Mesenchymal stem cell (in vitro differentiated cells and primary cell): ENCODE measurements at regions not wholly inside any gene's neighbourhood (a gene's known extent, or its start where the extent isn't known, plus 50 kb on each side); places are given as distances from the start of the nearest gene placed in this dataset.

Source experiments
- DNase-seq: peaks from one replicate; pipeline ENCODE4 v3.0.0-alpha.2; 2013
- H2AFZ ChIP-seq: one replicate; pipeline ENCODE4 v1.6.1; 2013; ENCODE audit warnings: low read depth, mild to moderate bottlenecking, control low read depth, inconsistent platforms, low read length, moderate library complexity
- H2AK5ac ChIP-seq: 2 replicates; pipeline ENCODE4 v1.6.1; 2013; ENCODE audit warnings: low read length, moderate library complexity, mild to moderate bottlenecking, inconsistent platforms; ENCODE audit not compliant: severe bottlenecking
- H2BK120ac ChIP-seq: one replicate; pipeline ENCODE4 v1.6.1; 2013; ENCODE audit warnings: low read depth, mild to moderate bottlenecking, inconsistent platforms, low read length, moderate library complexity
- H2BK12ac ChIP-seq, 2 experiments: one replicate each; pipeline ENCODE4 v1.6.1; 2013; ENCODE audit warnings: inconsistent platforms in 2 of 2, low read length in 2 of 2, mild to moderate bottlenecking in 2 of 2, moderate library complexity in 2 of 2, control low read depth in 1 of 2
- H2BK15ac ChIP-seq: one replicate; pipeline ENCODE4 v1.6.1; 2013; ENCODE audit warnings: mild to moderate bottlenecking, low read depth, inconsistent platforms; ENCODE audit not compliant: poor library complexity, severe bottlenecking
- H2BK5ac ChIP-seq: 2 replicates; pipeline ENCODE4 v1.6.1; 2013; ENCODE audit warnings: low read depth, mild to moderate bottlenecking, low read length, control low read depth, inconsistent platforms; ENCODE audit not compliant: poor library complexity, severe bottlenecking
- H3K14ac ChIP-seq, 2 experiments: one replicate each; pipeline ENCODE4 v1.6.1; 2013; ENCODE audit warnings: inconsistent platforms in 2 of 2, low read length in 2 of 2, control low read depth in 1 of 2, mild to moderate bottlenecking in 1 of 2, moderate library complexity in 1 of 2
- H3K18ac ChIP-seq, 2 experiments: one replicate each; pipeline ENCODE4 v1.6.1; 2013; ENCODE audit warnings: inconsistent platforms in 2 of 2, low read length in 2 of 2, control low read depth in 1 of 2, low read depth in 1 of 2, mild to moderate bottlenecking in 1 of 2
- H3K23ac ChIP-seq, 2 experiments: one replicate each; pipeline ENCODE4 v1.6.1; 2013; ENCODE audit warnings: inconsistent platforms in 2 of 2, low read length in 2 of 2, mild to moderate bottlenecking in 2 of 2, moderate library complexity in 2 of 2, control low read depth in 1 of 2
- H3K27ac ChIP-seq: 2 replicates; pipeline ENCODE4 v1.5.1; 2013; ENCODE audit warnings: mild to moderate bottlenecking, moderate library complexity, low read length, control low read depth, inconsistent platforms; ENCODE audit not compliant: poor library complexity, severe bottlenecking
- H3K27me3 ChIP-seq, 2 experiments: 2 replicates each; pipeline versions ENCODE4 v1.6.1 to v1.7.0; 2013; ENCODE audit warnings: low read length in 2 of 2, mild to moderate bottlenecking in 2 of 2, moderate library complexity in 2 of 2, control low read depth in 1 of 2, inconsistent platforms in 1 of 2; ENCODE audit not compliant: control insufficient read depth in 1 of 2, insufficient read depth in 1 of 2
- H3K36me3 ChIP-seq, 2 experiments: 2 replicates each; pipeline versions ENCODE4 v1.6.1 to v1.7.0; 2013; ENCODE audit warnings: low read length in 2 of 2, control low read depth in 1 of 2, inconsistent platforms in 1 of 2, low read depth in 1 of 2, mild to moderate bottlenecking in 1 of 2; ENCODE audit not compliant: insufficient read depth in 2 of 2, control insufficient read depth in 1 of 2
- H3K4ac ChIP-seq, 2 experiments: one replicate each; pipeline ENCODE4 v1.6.1; 2013; ENCODE audit warnings: inconsistent platforms in 2 of 2, low read length in 2 of 2, mild to moderate bottlenecking in 2 of 2, moderate library complexity in 2 of 2, control low read depth in 1 of 2, low read depth in 1 of 2
- H3K4me1 ChIP-seq: 2 replicates; pipeline ENCODE4 v1.6.1; 2013; ENCODE audit warnings: low read depth, low read length, control low read depth; ENCODE audit not compliant: control insufficient read depth, insufficient read depth
- H3K4me2 ChIP-seq: 2 replicates; pipeline ENCODE4 v1.6.1; 2013; ENCODE audit warnings: low read length, mild to moderate bottlenecking, inconsistent platforms; ENCODE audit not compliant: poor library complexity, severe bottlenecking
- H3K4me3 ChIP-seq, 2 experiments: 2 replicates each; pipeline versions ENCODE4 v1.5.1 to v1.7.0; 2013; ENCODE audit warnings: low read length in 2 of 2, mild to moderate bottlenecking in 2 of 2, control low read depth in 1 of 2, low read depth in 1 of 2; ENCODE audit not compliant: insufficient read depth in 1 of 2
- H3K79me1 ChIP-seq: replicated peaks from 2 replicates; pipeline ENCODE4 v1.6.1; 2013; ENCODE audit warnings: mild to moderate bottlenecking, control low read depth, low read length, inconsistent platforms; ENCODE audit not compliant: poor library complexity, severe bottlenecking
- H3K9ac ChIP-seq: 2 replicates; pipeline ENCODE4 v1.7.0; 2013; ENCODE audit warnings: mild to moderate bottlenecking, low read length, moderate library complexity
- H3K9me3 ChIP-seq: 2 replicates; pipeline ENCODE4 v1.7.0; 2013; ENCODE audit warnings: mild to moderate bottlenecking, low read length; ENCODE audit not compliant: control insufficient read depth
- H4K8ac ChIP-seq: one replicate; pipeline ENCODE4 v1.6.1; 2013; ENCODE audit warnings: inconsistent platforms, mild to moderate bottlenecking, low read length, moderate library complexity
- H4K91ac ChIP-seq: one replicate; pipeline ENCODE4 v1.6.1; 2013; ENCODE audit warnings: mild to moderate bottlenecking, low read length, inconsistent platforms
- WGBS: methylation state at CpG from one replicate; pipeline ENCODE4 v1.1.7; 2013; ENCODE audit warnings: mixed read lengths; 5-methylcytosine and 5-hydroxymethylcytosine counted together

GRCh38 chr4:142909908-142910307 lies 63.8 kb upstream of the INPP4B start:
- H3K18ac ChIP-seq, result no peak overlapping the region
- H3K27me3 ChIP-seq, result no peaks in the 10 kb centered on the region
- no peak overlapping the region for H3K4me2 ChIP-seq
- H2BK15ac ChIP-seq, result no peak overlapping the region
- WGBS, result 100% methylated on average over 1 of the region's 2 CpGs
- H3K36me3 ChIP-seq, result no peaks in the 10 kb centered on the region
- no peak overlapping the region for H3K27ac ChIP-seq
- no peak overlapping the region for H2BK12ac ChIP-seq
- H3K4ac ChIP-seq, result no peak overlapping the region
- H3K4me1 ChIP-seq, result no peaks in the 10 kb centered on the region
- no peak overlapping the region for H3K14ac ChIP-seq
- H4K91ac ChIP-seq, result no peak overlapping the region
- H3K4me3 ChIP-seq, result no peak overlapping the region
- no peaks in the 10 kb centered on the region for H3K79me1 ChIP-seq
- H2AFZ ChIP-seq, result no peak overlapping the region
- no peak overlapping the region for H3K9ac ChIP-seq
- no peak overlapping the region for H2BK5ac ChIP-seq
- no peak overlapping the region for H3K23ac ChIP-seq
- H4K8ac ChIP-seq, result no peak overlapping the region
- no peak overlapping the region for H2AK5ac ChIP-seq
- no peak overlapping the region for H2BK120ac ChIP-seq
- DNase-seq, result no peak
- peaks cover 9% of the 10 kb centered on the region for H3K9me3 ChIP-seq

- H3K27ac ChIP-seq, result no peak overlapping the region
- H4K8ac ChIP-seq, result no peak overlapping the region
- no peak overlapping the region for H3K4ac ChIP-seq
- no peak overlapping the region for H3K14ac ChIP-seq
- no peaks in the 10 kb centered on the region for H3K4me1 ChIP-seq
- DNase-seq, result no peak
- H3K27me3 ChIP-seq, result no peaks in the 10 kb centered on the region
- H3K36me3 ChIP-seq, result no peaks in the 10 kb centered on the region
- no peak overlapping the region for H3K9ac ChIP-seq
- H3K18ac ChIP-seq, result no peak overlapping the region
- H2BK120ac ChIP-seq, result no peak overlapping the region
- H4K91ac ChIP-seq, result no peak overlapping the region
- H2BK15ac ChIP-seq, result no peak overlapping the region
- no peaks in the 10 kb centered on the region for H3K79me1 ChIP-seq
- no peak overlapping the region for H3K4me2 ChIP-seq
- WGBS, result 82% methylated on average over 1 of the region's 1 CpG
- no peak overlapping the region for H2BK12ac ChIP-seq
- no peaks in the 10 kb centered on the region for H3K9me3 ChIP-seq
- H2BK5ac ChIP-seq, result no peak overlapping the region
- no peak overlapping the region for H3K4me3 ChIP-seq
- no peak overlapping the region for H2AFZ ChIP-seq
- H2AK5ac ChIP-seq, result no peak overlapping the region
- H3K23ac ChIP-seq, result no peak overlapping the region
These were observed 66.9 kb upstream of the INPP4B start for GRCh38 chr4:142913034-142913433.

GRCh38 chr4:142913461-142914030 lies 67.4 kb upstream of the INPP4B start:
- Histone ChIP-seq H3K4ac (no peak overlapping the region), H3K79me1 (no peaks in the 10 kb centered on the region), H2AFZ (no peak overlapping the region), H4K91ac (no peak overlapping the region), H3K9me3 (no peaks in the 10 kb centered on the region), H3K9ac (no peak overlapping the region), H3K23ac (no peak overlapping the region), H3K14ac (no peak overlapping the region), H2AK5ac (no peak overlapping the region), H2BK5ac (no peak overlapping the region), H3K4me1 (no peaks in the 10 kb centered on the region), H3K27ac (no peak overlapping the region), H3K36me3 (no peaks in the 10 kb centered on the region), H2BK15ac (no peak overlapping the region), H3K18ac (no peak overlapping the region), H4K8ac (no peak overlapping the region), H3K4me3 (no peak overlapping the region), H2BK12ac (no peak overlapping the region), H3K27me3 (no peaks in the 10 kb centered on the region), H3K4me2 (no peak overlapping the region), H2BK120ac (no peak overlapping the region)
- DNase-seq, result no peak
- WGBS, result no CpG with 5 or more reads among the region's 4 CpGs

GRCh38 chr4:142917678-142918077 lies 71.6 kb upstream of the INPP4B start:
- Histone ChIP-seq H2AFZ (no peak overlapping the region), H3K36me3 (no peaks in the 10 kb centered on the region), H2BK5ac (no peak overlapping the region), H3K27me3 (no peaks in the 10 kb centered on the region), H2BK15ac (no peak overlapping the region), H2BK12ac (no peak overlapping the region), H3K4ac (no peak overlapping the region), H2BK120ac (no peak overlapping the region), H3K9me3 (no peaks in the 10 kb centered on the region), H3K4me2 (no peak overlapping the region), H3K27ac (no peak overlapping the region), H3K4me1 (no peaks in the 10 kb centered on the region), H3K9ac (no peak overlapping the region), H3K18ac (no peak overlapping the region), H3K23ac (no peak overlapping the region), H3K79me1 (no peaks in the 10 kb centered on the region), H3K14ac (no peak overlapping the region), H2AK5ac (no peak overlapping the region), H4K91ac (no peak overlapping the region), H3K4me3 (no peak overlapping the region), H4K8ac (no peak overlapping the region)
- 100% methylated on average over 1 of the region's 4 CpGs for WGBS
- no peak for DNase-seq
